Putamen (tissue), 1 donor: ENCODE measurements at regions not wholly inside any gene's neighbourhood (a gene's known extent, or its start where the extent isn't known, plus 50 kb on each side); places are given as distances from the start of the nearest gene placed in this dataset.
"Not testable (repeated sequence)": the region's sequence is repeated elsewhere in the genome, so short reads cannot be mapped to it uniquely, and the experiment has no call there.

Experiments
- DNase-seq: peaks from one replicate; pipeline ENCODE4 v3.0.0-alpha.2; 2016; ENCODE audit warnings: low spot score

DNA sequence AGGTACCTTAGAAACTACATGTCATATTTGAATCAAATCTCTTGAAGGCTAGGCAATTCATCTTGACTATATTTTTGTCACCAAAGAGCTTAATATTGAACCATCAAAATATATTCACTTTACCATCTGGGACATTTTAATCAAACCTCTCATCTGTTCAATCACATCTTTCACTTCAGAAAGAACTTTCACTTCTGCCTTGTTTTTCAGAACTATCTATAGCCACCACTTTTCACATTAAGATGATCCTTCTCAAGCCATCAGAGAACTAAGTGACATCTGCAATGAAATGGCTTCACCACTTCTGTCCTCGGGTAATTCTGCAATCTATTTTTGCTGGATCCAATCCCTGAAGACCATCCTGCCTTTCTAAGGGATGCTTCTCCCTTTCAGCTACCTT is 57.8 kb downstream of the OR2B2 start:
- no peak for DNase-seq

DNA sequence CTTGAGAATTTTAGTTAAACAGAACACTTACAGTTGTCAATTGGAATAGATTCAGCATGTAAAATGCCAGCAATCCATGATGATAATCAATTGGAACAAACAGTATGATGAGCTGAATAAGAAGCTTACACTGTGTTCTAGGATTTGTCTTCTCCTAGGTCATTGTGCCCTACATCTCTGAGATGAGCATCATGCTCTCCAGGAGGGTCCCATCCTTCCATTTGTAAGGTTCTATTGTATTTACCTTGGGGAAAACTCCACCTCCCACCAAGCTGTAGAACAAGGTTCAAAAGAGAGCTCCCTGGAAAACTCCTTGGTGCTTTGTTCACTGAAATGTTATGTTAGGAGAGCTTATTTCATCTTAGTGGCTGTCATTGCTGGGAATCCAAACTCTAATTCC is 60.8 kb downstream of the OR2B2 start:
- no peak for DNase-seq

DNA sequence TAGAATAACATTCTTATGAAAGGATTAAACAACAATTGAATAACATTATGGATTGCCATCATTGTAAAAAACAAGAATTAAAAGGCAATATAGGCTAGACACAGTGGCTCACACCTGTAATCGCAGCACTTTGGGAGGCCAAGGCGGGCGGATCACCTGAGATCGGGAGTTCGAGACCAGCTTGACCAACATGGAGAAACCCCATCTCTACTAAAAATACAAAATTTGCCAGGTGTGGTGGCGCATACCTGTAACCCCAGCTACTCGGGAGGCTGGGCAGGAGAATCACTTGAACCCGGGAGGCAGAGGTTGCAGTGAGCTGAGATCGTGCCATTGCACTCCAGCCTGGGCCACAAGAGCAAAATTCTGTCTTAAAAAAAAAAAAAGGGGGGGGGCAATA is 63.2 kb downstream of the OR2B2 start:
- not testable (repeated sequence) for DNase-seq

DNA sequence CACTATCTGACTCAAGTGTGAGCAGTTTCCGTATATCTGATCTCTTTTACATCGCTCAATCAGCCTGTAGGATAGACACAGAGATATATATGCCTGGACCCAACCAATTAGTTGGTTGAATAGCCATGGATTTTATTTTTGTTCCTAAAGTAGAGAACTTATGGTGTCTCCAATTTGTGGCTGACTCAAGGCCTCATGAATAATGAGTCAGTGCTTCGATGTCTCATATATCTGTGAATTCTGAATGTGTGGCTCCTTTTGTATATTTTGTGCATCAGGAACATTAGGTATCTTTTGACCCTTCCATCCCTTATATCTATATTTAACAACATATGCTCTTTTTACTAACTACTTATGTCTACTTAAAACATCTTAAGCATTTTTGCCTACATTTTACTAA is 64.5 kb downstream of the OR2B2 start:
- no peak for DNase-seq

DNA sequence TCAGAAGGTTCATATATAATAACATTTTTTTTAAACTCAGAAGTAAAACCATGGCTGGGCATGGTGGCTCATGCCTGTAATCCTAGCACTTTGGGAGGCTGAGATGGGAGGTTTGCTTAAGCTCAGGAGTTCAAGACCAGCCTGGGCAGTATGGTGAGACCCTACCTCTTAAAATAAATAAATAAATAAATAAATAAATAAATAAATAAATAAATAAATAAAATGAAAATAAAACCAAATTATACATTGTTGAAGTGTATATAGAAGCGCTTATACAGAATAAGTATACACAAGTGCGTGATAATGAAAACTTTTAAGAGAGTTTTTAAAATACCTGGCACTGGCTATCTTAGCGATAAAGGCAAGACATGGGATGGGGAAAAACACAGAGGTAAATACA is 71.6 kb downstream of the OR2B2 start:
- no peak for DNase-seq

DNA sequence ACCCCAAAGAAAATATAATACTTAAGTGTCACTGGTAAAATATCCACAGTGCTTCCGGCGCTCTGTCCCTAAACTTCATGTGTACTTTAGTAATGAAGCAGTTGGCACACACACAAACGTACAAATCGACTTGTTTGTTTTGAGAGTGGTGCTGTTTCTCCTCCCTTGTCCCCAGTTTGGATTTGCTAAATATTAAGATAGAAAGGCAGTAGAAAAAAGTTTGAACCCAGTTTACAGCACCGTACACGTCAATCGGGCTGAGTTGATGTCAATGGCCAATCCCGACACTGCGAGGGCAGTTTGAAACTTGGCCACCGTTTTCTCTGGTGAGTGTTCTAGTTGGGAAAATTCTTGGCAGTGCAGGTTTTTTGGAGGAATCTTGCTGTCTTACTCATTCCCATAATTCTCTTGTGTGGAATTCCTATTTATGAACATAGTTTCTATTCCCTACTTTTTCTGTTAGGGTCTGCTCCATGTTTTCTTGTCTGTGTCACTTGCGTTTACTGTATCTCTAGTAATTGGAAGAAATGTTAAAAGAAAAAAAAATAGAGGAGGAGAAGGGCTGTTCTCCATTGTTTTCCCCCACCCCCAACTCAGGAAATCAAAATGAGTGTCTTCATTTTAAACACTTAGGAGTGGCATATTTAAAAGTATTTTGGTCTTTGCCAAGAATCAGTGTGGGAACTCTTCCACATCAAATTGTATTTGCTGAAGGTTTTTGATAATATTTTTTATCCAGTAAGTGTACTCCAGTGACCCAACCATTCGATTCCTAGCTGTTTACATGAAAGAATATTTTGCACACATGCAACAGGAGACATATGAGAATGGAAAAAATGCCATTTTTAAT is 72.3 kb downstream of the OR2B2 start:
- DNase-seq = no peak

DNA sequence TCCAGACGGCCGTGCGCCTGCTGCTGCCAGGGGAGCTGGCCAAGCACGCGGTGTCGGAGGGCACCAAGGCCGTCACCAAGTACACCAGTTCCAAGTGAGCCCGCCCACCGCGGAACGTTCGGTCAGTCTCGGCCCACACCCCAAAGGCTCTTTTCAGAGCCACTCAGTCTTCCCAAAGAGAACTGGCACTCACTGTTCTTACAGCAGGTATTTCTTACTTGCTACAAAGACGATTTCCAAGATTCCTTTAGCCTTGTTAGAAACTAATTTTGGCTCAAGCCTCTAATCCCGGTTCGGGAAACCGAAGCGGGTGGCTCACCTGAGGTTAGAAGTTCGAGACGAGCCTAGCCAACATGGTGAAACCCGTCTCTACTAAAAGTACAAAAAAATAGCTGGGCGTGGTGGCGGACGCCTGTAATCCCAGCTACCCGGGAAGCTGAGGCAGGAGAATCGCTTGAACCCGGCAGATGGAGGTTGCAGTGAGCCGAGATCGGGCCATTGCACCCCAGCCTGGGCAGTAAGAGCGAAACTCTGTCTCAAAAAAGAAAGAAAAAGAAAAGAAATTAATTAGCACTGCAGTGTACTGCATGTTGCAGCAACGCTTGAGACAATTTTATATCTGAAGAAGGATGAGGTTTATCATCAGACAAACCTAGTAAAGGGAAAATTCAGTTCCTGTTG is 73.1 kb downstream of the OR2B2 start:
- DNase-seq = no peak

DNA sequence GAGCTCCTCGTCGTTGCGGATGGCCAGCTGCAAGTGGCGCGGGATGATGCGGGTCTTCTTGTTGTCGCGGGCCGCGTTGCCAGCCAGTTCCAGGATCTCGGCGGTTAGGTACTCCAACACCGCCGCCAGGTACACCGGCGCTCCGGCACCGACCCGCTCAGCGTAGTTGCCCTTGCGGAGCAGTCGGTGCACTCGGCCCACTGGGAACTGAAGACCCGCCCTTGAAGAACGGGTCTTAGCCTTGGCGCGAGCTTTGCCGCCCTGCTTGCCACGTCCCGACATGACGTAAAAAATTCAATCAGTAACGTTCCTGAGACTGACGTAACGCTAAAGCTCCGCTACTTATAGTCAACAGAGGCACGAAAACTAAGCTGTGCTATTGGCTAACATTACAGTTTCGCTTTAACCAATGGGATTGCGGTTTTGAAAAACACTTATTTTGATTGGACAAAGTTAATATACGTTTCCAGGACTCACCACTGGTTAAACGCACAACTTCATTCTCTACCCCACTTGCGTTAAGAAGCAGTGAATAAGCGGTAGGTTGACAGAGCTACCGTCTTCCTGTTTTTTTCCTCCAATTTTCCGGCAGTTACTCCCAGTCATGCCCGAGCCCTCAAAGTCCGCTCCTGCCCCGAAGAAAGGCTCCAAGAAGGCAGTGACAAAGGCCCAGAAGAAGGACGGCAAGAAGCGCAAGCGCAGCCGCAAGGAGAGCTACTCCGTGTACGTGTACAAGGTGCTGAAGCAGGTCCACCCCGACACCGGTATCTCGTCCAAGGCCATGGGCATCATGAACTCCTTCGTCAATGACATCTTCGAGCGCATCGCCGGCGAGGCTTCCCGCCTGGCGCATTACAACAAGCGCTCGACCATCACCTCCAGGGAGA is 73.9 kb downstream of the OR2B2 start:
- DNase-seq = peak; percentile 88

DNA sequence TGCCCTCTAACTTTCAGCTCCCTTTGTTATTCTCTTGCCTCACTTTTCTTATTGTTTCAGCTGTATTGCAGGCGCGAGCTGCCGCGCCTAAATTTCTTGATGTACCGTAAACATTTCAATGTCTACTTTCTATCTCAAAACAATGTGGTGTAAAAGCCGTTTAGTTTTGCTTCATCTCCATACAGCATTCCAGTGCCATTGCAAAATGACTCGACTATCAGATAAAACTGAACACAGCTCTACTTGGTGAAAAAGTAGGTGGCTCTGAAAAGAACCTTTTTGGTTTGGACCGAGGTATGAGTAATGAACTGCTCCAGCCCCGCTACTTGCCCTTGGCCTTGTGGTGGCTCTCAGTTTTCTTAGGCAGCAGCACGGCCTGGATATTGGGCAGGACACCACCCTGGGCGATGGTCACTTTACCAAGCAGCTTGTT is 74.6 kb downstream of the OR2B2 start:
- no peak for DNase-seq

DNA sequence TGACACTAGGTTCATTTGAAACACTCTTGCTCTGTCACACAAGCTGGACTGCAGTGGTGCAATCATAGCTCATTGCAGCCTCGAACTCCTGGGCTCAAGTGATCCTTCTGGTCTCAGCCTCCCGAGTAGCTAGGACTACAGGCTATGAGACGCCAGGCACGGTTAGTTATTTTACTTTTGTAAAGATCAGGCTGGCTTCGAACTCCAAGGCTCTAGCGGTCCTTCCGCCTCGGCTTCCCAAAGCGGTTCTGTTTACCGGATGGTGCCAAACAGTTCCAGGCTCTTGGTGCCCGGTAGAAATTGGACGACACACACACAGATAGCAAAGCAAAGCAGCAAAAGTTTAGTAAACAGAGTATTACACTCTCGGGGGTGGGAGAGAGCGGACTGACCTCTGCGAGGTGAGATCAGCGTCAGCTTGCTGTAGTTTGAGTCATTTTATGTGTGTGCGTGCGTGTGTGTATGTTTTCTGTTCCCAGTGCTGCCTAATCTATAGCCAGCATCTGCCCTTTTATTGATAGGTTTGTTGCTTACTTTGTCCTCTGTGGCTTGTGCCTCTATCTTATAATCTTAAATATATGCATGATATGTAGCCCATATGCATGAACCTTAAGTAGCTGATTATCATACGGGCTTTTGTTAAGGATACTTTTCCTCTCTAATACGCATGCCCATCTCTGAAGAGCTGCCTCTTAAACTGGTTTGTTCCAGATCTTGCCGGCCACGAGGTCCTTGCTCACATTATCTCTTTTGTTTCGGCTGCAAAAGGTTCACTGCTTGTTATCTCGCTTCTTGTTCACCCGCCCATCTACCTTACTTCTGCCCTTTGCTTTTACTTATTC is 75.2 kb downstream of the OR2B2 start:
- DNase-seq = peak; percentile 34

DNA sequence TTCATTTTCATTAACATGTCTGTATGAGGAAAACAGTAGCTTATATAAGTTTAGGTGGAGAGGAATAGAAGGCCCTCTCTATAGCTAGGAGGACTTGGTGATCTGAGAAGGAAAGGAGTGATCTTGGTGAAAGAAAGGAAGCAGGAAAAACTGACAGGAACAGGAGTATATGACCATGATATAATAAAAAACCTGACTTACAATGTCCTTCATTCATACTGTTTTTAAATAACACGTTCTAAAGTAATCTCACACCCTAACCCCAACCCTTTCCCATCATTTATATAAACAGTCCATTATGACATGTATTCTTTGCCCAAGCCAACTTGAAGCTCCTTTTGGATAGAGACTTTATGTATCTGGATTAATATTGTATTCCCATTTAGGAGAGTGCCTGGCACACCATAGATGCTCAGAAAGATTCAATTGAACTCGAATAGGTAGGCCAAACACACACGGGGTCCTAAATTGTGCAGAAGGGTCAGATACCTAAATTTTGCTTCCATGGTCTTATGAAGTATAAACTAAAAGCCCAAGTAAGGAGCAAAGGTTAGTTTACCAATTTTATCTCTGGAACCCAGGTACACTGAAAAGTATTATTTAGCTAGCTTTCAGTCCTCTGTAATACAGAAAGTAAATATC is 75.9 kb downstream of the OR2B2 start:
- no peak for DNase-seq

DNA sequence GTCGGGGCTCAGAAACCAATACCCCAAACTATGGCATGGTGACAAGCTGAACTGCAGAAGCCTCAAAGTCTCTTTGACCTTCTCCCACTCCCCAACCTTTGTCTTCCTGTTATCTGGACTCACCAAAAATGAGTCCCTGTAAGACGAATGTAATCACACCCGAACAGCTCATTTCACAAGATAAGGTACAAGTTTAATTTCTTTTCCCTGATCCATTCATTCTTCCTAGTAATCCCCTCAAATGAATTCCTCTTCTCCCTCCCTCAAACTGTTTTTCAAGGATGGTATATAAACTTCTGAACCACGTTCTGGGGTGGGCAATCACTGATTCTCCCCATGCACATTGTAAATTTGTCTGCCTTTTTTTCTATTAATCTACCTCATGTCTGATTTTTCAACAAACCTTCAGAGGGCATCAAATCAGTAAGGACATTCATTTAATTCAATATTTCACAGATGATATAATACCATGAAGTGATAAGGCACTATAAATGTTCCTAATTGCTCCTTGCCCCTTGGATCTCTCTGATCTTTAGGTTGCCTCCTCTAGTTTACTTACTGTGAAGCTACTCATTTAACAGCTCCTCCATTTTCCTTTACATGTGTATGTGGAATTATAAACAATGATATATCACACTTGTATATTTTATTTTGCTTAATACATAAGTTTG is 77.2 kb downstream of the OR2B2 start:
- no peak for DNase-seq

DNA sequence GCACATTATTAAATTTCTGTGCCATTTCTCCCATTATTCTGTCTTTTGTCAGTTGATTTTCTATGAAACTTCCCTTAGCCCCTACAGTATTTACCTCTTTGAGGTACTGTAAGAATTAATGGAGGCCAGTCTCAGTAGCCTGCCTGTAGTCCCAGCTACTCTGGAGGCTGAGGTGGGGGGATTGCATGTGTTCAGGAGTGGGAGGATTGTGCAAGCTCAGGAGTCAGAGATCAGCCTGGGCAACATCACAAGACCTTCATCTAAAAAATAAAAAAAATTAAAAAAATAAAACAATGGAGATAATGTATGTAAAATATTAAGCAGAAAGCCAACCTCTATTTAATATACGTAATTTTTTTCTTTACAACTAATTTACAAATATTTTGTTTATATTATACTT is 77.8 kb downstream of the OR2B2 start:
- no peak for DNase-seq

DNA sequence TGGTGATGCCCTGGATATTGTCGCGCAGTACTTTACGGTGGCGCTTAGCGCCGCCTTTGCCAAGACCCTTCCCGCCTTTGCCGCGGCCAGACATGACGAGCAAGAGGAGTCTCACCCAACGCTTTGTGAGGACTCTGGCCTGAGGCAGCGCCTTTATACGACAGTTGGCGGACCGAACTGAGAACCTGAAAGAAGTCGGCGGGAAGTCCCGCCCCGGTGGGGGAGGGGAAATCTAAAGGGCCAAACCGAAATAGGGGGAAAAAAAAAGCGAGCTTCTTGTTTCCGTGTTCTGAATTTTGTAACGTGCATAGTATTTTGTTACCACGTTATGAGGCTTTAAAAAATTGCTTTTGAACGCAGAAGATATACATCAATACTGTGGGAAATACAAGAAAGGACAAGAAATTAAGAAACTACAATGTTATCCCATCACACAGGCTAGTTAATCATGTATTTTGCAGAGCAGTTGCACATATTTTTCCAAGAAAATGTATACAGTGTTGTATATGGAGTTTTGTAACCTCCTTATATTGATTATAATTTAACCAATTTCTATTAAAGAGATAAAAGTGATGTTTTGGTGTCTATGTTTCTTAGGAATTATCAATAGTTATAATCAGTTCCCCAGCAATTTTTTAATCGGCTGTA is 80.6 kb downstream of the OR2B2 start:
- DNase-seq = not testable (repeated sequence)

DNA sequence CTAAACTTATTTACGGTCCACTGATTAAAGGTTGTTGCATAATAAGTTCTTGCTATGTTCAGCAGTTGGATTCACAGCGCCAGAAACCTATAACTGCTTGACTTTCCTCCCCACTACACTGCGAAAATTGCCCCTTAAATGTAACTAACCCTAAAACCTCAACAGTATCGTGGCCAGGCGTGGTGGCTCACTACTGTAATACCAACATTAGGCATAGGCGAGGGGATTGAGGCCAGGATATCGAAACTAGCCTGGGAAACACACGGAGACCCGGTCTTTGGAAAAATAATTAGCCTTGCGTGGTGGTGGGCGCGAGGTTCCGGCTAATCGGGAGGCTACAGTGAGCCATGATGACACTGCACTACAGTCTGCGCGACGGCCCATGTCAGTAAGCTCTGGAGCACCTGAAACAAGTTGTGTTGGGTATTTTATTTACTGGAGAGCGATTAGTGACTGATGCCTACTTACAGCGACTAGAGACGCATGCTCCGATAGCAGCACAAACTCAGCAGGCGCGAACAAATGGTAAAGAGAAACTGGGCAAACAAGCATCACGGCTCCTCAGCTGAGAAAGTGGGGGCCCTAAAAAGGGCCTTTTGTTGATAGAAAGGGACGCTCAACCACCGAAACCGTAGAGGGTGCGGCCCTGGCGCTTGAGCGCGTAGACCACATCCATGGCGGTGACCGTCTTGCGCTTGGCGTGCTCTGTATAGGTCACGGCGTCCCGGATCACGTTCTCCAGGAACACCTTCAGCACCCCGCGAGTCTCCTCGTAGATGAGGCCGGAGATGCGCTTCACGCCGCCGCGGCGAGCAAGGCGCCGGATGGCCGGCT is 81.4 kb downstream of the OR2B2 start:
- not testable (repeated sequence) for DNase-seq

DNA sequence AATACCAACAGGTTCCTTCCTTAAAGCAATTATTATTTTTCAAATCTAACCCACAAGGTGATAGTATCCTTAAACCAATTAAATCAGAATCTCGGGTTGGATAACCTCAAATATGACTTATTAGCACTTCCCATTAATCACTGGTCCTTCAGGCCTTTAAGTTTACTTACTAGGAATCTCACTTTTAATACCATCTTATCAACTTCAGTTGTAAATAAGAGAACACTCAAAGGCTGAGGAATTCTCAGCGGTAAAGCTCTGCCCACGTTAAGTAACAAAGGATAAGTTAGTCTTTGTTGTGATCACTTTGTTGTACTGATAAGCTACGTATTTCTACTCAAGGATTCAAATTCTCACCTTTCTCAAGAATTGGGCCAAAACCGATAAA is 82.0 kb downstream of the OR2B2 start:
- no peak for DNase-seq

DNA sequence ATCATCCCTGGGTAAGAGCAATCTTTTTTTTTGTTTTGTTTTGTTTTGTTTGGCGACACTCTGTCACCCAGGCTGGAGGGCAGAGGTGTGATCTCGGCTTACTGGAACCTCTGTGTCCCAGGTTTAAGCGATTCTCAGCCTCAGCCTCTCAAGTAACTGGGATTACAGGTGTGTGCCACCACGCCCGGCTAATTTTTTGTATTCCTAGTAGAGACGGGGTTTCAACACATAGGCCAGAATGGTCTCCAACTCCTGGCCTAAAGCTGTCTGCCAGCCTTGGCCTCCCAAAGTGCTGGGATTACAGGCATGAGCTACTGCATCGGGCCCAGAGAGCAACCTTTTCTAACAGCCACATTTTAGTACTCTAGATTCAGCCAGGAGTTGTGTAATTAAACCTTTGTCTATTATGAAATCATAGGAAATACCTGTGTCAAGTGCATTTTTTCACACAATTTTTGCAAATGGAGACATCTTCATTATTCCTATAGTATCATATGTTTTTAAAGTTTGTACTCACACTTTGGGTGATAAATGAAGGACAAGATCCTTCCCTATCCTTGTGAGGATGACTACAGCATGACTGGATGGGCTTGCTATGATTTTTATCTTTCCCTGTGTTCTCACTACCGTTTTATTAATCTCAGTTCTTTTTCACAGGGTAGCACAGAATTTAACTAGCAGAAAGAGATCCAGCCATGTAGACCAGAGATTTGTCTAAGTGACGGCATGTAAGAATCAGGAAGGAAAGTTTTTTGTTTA is 82.6 kb downstream of the OR2B2 start:
- no peak for DNase-seq

DNA sequence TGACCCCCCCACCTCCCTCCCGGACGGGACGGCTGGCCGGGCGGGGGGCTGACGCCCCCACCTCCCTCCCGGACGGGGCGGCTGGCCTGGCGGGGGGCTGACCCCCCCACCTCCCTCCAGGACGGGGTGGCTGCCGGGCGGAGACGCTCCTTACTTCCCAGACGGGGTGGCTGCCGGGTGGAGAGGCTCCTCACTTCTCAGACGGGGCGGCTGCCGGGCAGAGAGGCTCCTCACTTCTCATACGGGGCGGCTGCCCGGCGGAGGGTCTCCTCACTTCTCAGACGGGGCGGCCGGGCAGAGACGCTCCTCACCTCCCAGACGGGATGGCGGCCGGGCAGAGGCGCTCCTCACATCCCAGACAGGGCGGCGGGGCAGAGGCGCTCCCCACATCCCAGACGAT is 84.7 kb downstream of the OR2B2 start:
- not testable (repeated sequence) for DNase-seq
